Neural cell (in vitro differentiated cells): ENCODE measurements at regions not wholly inside any gene's neighbourhood (a gene's known extent, or its start where the extent isn't known, plus 50 kb on each side); places are given as distances from the start of the nearest gene placed in this dataset.
"Not testable (repeated sequence)": the region's sequence is repeated elsewhere in the genome, so short reads cannot be mapped to it uniquely, and the experiment has no call there.

Experiments used
- H2AFZ ChIP-seq: fragments of 200-600, 300-800 bp; sonication (generic), shearing (Covaris generic); 2 replicates; pipeline ENCODE4 v1.6.0; 2014; ENCODE audit warnings: low read depth, mild to moderate bottlenecking, antibody characterized with exemption, low read length, moderate library complexity
- H3F3A ChIP-seq: fragments of 200-600 bp; shearing (Covaris generic); 2 replicates; pipeline ENCODE4 v1.6.1; 2016; ENCODE audit warnings: mild to moderate bottlenecking, moderate library complexity, mixed read lengths, antibody characterized with exemption, low read length; ENCODE audit not compliant: insufficient read depth, poor library complexity, severe bottlenecking
- H3K27ac ChIP-seq: fragments of 200-600, 300-800 bp; sonication (generic), shearing (Covaris generic); 2 replicates; pipeline ENCODE4 v1.5.1; 2014; ENCODE audit warnings: mild to moderate bottlenecking, low read length, moderate library complexity
- H3K27me3 ChIP-seq: fragments of 300-800, 200-600 bp; sonication (generic), shearing (Covaris generic); 2 replicates; pipeline ENCODE4 v1.6.0; 2014; ENCODE audit warnings: mild to moderate bottlenecking, low read depth, low read length, moderate library complexity; ENCODE audit not compliant: insufficient read depth
- H3K36me3 ChIP-seq: fragments of 300-800, 200-600 bp; sonication (generic), shearing (Covaris generic); 2 replicates; pipeline ENCODE4 v1.5.1; 2014; ENCODE audit warnings: mild to moderate bottlenecking, antibody characterized with exemption, low read length, moderate library complexity; ENCODE audit not compliant: insufficient read depth
- H3K4me2 ChIP-seq: fragments of 300-800, 200-600 bp; sonication (generic), shearing (Covaris generic); 2 replicates; pipeline ENCODE4 v1.6.0; 2014; ENCODE audit warnings: mild to moderate bottlenecking, low read length
- H3K4me3 ChIP-seq: fragments of 300-800, 200-600 bp; sonication (generic), shearing (Covaris generic); 2 replicates; pipeline ENCODE4 v1.5.1; 2014; ENCODE audit warnings: mild to moderate bottlenecking, low read length, moderate library complexity
- H3K79me2 ChIP-seq: fragments of 200-600 bp; shearing (Covaris generic); replicated peaks from 2 replicates; pipeline ENCODE4 v1.6.0; 2014; ENCODE audit warnings: mild to moderate bottlenecking, low read length, moderate library complexity; ENCODE audit not compliant: insufficient read depth
- H3K9ac ChIP-seq: fragments of 300-800, 200-600 bp; sonication (generic), shearing (Covaris generic); 2 replicates; pipeline ENCODE4 v1.6.1; 2016; ENCODE audit warnings: mild to moderate bottlenecking, low read length, mixed read lengths
- H3K9me2 ChIP-seq: fragments of 200-600 bp; shearing (Covaris generic); 2 replicates; pipeline ENCODE4 v1.6.1; 2016; ENCODE audit warnings: mild to moderate bottlenecking, low read length, mixed read lengths; ENCODE audit not compliant: insufficient read depth
- H3K9me3 ChIP-seq: fragments of 200-600, 300-800 bp; sonication (generic), shearing (Covaris generic); 2 replicates; pipeline ENCODE4 v1.6.1; 2016; ENCODE audit warnings: mild to moderate bottlenecking, mixed run types, low read length, moderate library complexity, mixed read lengths
- H4K20me1 ChIP-seq: fragments of 200-600 bp; shearing (Covaris generic); 2 replicates; pipeline ENCODE4 v1.6.1; 2016; ENCODE audit warnings: mild to moderate bottlenecking, mixed run types; ENCODE audit not compliant: insufficient read depth
- CTCF ChIP-seq: fragments of 450-650 bp; IDR thresholded peaks from 2 replicates; pipeline ENCODE4 v1.5.1; 2014; ENCODE audit warnings: antibody characterized with exemption, mild to moderate bottlenecking, moderate library complexity; ENCODE audit not compliant: poor library complexity, severe bottlenecking
- EP300 ChIP-seq: fragments of 450-650 bp; conservative IDR thresholded peaks from 2 replicates; pipeline ENCODE4 v1.6.1; 2014; ENCODE audit warnings: antibody characterized with exemption, mild to moderate bottlenecking, moderate library complexity; ENCODE audit not compliant: poor library complexity, severe bottlenecking
- EZH2 ChIP-seq: fragments of 200-600, 300-800 bp; shearing (Covaris generic), sonication (generic); IDR thresholded peaks from 2 replicates; pipeline ENCODE4 v1.6.1; 2014; ENCODE audit warnings: antibody characterized with exemption, low read length, borderline replicate concordance, mild to moderate bottlenecking; ENCODE audit not compliant: insufficient read depth, poor library complexity, severe bottlenecking
- MXI1 ChIP-seq: fragments of 450-650 bp; conservative IDR thresholded peaks from 2 replicates; pipeline ENCODE4 v1.6.1; 2014; ENCODE audit warnings: antibody characterized with exemption, mild to moderate bottlenecking; ENCODE audit not compliant: poor library complexity, severe bottlenecking
- POLR2AphosphoS5 ChIP-seq: IDR thresholded peaks from 2 replicates; pipeline ENCODE4 v1.6.1; 2012
- RAD21 ChIP-seq: fragments of 450-650 bp; conservative IDR thresholded peaks from 2 replicates; pipeline ENCODE4 v1.6.1; 2014; ENCODE audit warnings: antibody characterized with exemption, mild to moderate bottlenecking, moderate library complexity
- REST ChIP-seq: IDR thresholded peaks from 2 replicates; pipeline ENCODE4 v1.6.1; 2012; ENCODE audit warnings: borderline replicate concordance
- SMC3 ChIP-seq: fragments of 450-650 bp; conservative IDR thresholded peaks from 2 replicates; pipeline ENCODE4 v1.6.1; 2014; ENCODE audit warnings: antibody characterized with exemption, mild to moderate bottlenecking, moderate library complexity; ENCODE audit not compliant: poor library complexity
- TAF1 ChIP-seq: IDR thresholded peaks from 2 replicates; pipeline ENCODE4 v1.6.1; 2012; ENCODE audit warnings: low read depth

- Histone ChIP-seq H3K27me3 (no peaks in the 10 kb centered on the region), H3K9me3 (no peaks in the 10 kb centered on the region), H4K20me1 (no peaks in the 10 kb centered on the region), H3F3A (no peaks in the 10 kb centered on the region), H3K9ac (no peak overlapping the region), H3K4me2 (no peak overlapping the region), H3K4me3 (no peak overlapping the region), H3K27ac (no peak overlapping the region), H3K36me3 (no peaks in the 10 kb centered on the region), H3K9me2 (no peaks in the 10 kb centered on the region), H3K79me2 (no peaks in the 10 kb centered on the region), H2AFZ (no peak overlapping the region)
- TF ChIP-seq POLR2AphosphoS5 (no peak), CTCF (no peak), EP300 (no peak), MXI1 (no peak), EZH2 (no peak), REST (no peak), TAF1 (no peak)
Measured at GRCh38 chr11:23781803-23782560, 714.9 kb upstream of the LUZP2 start.

- not testable (repeated sequence) for H3K9me3 ChIP-seq, H3K27me3 ChIP-seq, H3K79me2 ChIP-seq, H2AFZ ChIP-seq, H3K4me3 ChIP-seq, H3K27ac ChIP-seq, H3K4me2 ChIP-seq, H4K20me1 ChIP-seq, H3K9ac ChIP-seq, H3K36me3 ChIP-seq, H3K9me2 ChIP-seq, H3F3A ChIP-seq
Measured at GRCh38 chr11:23786974-23787373, 709.9 kb upstream of the LUZP2 start.

DNA sequence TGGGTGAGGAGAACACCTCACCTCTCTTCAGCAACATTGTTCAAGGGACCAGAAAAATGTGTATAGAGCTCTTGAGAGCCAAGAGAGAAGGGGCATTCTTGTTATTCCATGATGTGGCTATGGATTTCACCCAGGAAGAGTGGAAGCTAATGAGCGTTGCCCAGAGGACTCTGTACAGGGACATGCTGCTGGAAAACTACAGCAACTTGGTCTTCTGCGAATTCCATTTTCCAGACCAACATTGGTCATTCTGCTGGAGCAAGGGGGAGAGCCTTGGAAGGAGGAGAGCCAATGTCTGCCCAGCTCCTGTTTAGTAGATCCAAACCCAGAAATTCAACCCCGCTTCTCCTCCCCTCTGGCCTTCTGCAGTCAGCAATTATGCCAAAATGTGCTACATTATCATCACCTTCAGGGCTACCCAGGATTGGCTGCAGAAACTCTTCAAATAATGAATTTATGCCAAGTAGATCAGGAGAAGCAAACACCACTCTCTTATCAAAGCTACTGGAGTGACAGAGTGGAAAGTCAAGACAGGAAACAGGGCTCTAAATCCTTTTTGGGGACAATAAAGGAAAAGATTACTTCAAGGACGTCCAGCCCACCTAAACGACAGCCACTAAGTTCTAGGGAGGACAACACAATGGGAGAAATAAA is 707.5 kb upstream of the LUZP2 start:
- no peaks in the 10 kb centered on the region for H3K9me2 ChIP-seq
- TF ChIP-seq TAF1 (no peak), POLR2AphosphoS5 (no peak), SMC3 (no peak), RAD21 (no peak), EP300 (no peak), MXI1 (no peak), CTCF (no peak), EZH2 (no peak)

More for the DNA sequence above, 707.5 kb upstream of the LUZP2 start:
- H3K9me3 ChIP-seq = no peaks in the 10 kb centered on the region
- no peak overlapping the region for H3K9ac ChIP-seq
- H4K20me1 ChIP-seq = no peaks in the 10 kb centered on the region
- no peak overlapping the region for H3K4me2 ChIP-seq
- H3K79me2 ChIP-seq = no peaks in the 10 kb centered on the region
- H3K27me3 ChIP-seq = no peaks in the 10 kb centered on the region
- no peak overlapping the region for H2AFZ ChIP-seq
- H3K4me3 ChIP-seq = no peak overlapping the region
- H3K27ac ChIP-seq = no peak overlapping the region
- H3F3A ChIP-seq = no peaks in the 10 kb centered on the region
- no peaks in the 10 kb centered on the region for H3K36me3 ChIP-seq
